ENCODE measurements at regions not wholly inside any gene's neighbourhood (a gene's known extent, or its start where the extent isn't known, plus 50 kb on each side); places are given as distances from the start of the nearest gene placed in this dataset.

DNA sequence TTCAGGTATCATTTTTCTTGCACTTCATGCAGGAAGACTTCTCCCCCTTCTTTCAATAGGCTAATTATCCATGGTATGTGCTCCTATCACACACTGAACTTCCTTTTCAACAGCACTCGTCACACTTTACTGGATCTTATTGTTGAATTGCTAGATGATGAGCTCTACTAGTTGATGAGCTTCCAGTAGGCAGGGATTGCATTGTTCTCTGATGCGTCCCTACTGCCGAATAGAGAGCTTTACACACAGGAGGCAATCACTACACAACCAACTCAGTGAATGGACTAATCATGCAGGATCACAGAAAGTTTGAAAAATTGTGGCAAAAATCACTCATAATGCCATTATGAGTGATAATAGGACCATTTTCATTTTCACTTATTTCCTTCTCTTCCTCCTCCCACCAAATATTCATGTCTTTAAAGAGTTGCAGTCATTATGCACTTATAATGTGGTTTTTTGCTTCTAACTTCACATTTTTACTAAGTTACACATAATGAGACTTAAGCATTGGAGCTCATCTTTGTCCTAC lies 128.1 kb upstream of the ZNF648 start:
- Histone ChIP-seq H3K36me3 (replicated peaks in 1 of 2; ENCODE audit: control insufficient read depth in 1 of 2, insufficient read depth in 2 of 2, low read length in 2 of 2) (no peaks in the 10 kb centered on the region), H3K27ac (ENCODE audit: extremely low read length, insufficient read depth, low read length) (no peak overlapping the region), H3K79me2 (ENCODE audit: insufficient read depth, low read length) (no peaks in the 10 kb centered on the region), H3K4me2 (ENCODE audit: low read depth, low read length) (no peak overlapping the region), H3K27me3 (ENCODE audit: control insufficient read depth in 1 of 2, insufficient read depth in 2 of 2, low read length in 2 of 2) (no peaks in the 10 kb centered on the region), H3K9ac (ENCODE audit: insufficient read depth, low read depth, low read length) (no peak overlapping the region), H3K4me1 (ENCODE audit: insufficient read depth, low read length) (peaks cover 20% of the 10 kb centered on the region), H3K9me3 (ENCODE audit: low read length) (no peaks in the 10 kb centered on the region), H2AFZ (ENCODE audit: low read length) (no peak overlapping the region), H3K4me3 (replicated peaks in 1 of 3; ENCODE audit: insufficient read depth in 1 of 3, low read depth in 2 of 3, low read length in 3 of 3) (no peak overlapping the region), H4K20me1 (ENCODE audit: insufficient read depth, low read length) (no peaks in the 10 kb centered on the region)
- 86% methylated on average over 3 of the region's 3 CpGs for WGBS (ENCODE audit: low lambda C conversion rate)
- CTCF ChIA-PET (ENCODE audit: low intra/inter-chr PET ratio, low total read pairs) = no interaction called here
- POLR2A ChIA-PET = no interaction called here
- intact Hi-C loops (cut with micrococcal nuclease; ENCODE audit: unreplicated experiment) = no loop called here
- DNase-seq (ENCODE audit: low spot score) = no peak
- no peak for FAIRE-seq
- in situ Hi-C loops (cut with HindIII; ENCODE audit: extremely low pct_ligation_motif_present, low pct_unique_long_range_greater_than_20kb) = no loop called here
- ATAC-seq = no peak
- BruUV-seq (replicated peaks) = no TSS peak
- TF ChIP-seq RFX3 (CRISPR knock-in tag; IDR thresholded peaks at IDR 0.05) (no peak), JUNB (CRISPR knock-in tag; IDR thresholded peaks at IDR 0.05; ENCODE audit: borderline replicate concordance) (no peak), ZNF589 (CRISPR knock-in tag; conservative IDR thresholded peaks at IDR 0.05) (no peak), ZNF773 (CRISPR knock-in tag; IDR thresholded peaks at IDR 0.05; ENCODE audit: borderline replicate concordance) (no peak), ZNF557 (CRISPR knock-in tag; IDR thresholded peaks at IDR 0.05) (no peak), CENPX (CRISPR knock-in tag; IDR thresholded peaks at IDR 0.05) (no peak), POGZ (CRISPR knock-in tag; IDR thresholded peaks at IDR 0.05) (no peak), NFKBIZ (CRISPR knock-in tag; IDR thresholded peaks at IDR 0.05) (no peak), ZNF790 (CRISPR knock-in tag; IDR thresholded peaks at IDR 0.05; ENCODE audit: borderline replicate concordance) (no peak)
- TF ChIP-seq, protein P1, sequence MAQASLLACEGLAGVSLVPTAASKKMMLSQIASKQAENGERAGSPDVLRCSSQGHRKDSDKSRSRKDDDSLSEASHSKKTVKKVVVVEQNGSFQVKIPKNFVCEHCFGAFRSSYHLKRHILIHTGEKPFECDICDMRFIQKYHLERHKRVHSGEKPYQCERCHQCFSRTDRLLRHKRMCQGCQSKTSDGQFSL (CRISPR knock-in tag; IDR thresholded peaks at IDR 0.05) = no peak
- TF ChIP-seq, protein P2, sequence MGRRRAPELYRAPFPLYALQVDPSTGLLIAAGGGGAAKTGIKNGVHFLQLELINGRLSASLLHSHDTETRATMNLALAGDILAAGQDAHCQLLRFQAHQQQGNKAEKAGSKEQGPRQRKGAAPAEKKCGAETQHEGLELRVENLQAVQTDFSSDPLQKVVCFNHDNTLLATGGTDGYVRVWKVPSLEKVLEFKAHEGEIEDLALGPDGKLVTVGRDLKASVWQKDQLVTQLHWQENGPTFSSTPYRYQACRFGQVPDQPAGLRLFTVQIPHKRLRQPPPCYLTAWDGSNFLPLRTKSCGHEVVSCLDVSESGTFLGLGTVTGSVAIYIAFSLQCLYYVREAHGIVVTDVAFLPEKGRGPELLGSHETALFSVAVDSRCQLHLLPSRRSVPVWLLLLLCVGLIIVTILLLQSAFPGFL (CRISPR knock-in tag; IDR thresholded peaks at IDR 0.05) = no peak
- TF ChIP-seq, protein P3, sequence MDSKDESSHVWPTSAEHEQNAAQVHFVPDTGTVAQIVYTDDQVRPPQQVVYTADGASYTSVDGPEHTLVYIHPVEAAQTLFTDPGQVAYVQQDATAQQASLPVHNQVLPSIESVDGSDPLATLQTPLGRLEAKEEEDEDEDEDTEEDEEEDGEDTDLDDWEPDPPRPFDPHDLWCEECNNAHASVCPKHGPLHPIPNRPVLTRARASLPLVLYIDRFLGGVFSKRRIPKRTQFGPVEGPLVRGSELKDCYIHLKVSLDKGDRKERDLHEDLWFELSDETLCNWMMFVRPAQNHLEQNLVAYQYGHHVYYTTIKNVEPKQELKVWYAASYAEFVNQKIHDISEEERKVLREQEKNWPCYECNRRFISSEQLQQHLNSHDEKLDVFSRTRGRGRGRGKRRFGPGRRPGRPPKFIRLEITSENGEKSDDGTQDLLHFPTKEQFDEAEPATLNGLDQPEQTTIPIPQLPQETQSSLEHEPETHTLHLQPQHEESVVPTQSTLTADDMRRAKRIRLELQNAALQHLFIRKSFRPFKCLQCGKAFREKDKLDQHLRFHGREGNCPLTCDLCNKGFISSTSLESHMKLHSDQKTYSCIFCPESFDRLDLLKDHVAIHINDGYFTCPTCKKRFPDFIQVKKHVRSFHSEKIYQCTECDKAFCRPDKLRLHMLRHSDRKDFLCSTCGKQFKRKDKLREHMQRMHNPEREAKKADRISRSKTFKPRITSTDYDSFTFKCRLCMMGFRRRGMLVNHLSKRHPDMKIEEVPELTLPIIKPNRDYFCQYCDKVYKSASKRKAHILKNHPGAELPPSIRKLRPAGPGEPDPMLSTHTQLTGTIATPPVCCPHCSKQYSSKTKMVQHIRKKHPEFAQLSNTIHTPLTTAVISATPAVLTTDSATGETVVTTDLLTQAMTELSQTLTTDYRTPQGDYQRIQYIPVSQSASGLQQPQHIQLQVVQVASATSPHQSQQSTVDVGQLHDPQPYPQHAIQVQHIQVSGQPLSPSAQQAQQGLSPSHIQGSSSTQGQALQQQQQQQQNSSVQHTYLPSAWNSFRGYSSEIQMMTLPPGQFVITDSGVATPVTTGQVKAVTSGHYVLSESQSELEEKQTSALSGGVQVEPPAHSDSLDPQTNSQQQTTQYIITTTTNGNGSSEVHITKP (CRISPR knock-in tag; IDR thresholded peaks at IDR 0.05; ENCODE audit: low read depth) = no peak
- TF ChIP-seq, protein P4, sequence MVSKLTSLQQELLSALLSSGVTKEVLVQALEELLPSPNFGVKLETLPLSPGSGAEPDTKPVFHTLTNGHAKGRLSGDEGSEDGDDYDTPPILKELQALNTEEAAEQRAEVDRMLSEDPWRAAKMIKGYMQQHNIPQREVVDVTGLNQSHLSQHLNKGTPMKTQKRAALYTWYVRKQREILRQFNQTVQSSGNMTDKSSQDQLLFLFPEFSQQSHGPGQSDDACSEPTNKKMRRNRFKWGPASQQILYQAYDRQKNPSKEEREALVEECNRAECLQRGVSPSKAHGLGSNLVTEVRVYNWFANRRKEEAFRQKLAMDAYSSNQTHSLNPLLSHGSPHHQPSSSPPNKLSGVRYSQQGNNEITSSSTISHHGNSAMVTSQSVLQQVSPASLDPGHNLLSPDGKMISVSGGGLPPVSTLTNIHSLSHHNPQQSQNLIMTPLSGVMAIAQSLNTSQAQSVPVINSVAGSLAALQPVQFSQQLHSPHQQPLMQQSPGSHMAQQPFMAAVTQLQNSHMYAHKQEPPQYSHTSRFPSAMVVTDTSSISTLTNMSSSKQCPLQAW (CRISPR knock-in tag; IDR thresholded peaks at IDR 0.05) = no peak
- TF ChIP-seq, protein P5, sequence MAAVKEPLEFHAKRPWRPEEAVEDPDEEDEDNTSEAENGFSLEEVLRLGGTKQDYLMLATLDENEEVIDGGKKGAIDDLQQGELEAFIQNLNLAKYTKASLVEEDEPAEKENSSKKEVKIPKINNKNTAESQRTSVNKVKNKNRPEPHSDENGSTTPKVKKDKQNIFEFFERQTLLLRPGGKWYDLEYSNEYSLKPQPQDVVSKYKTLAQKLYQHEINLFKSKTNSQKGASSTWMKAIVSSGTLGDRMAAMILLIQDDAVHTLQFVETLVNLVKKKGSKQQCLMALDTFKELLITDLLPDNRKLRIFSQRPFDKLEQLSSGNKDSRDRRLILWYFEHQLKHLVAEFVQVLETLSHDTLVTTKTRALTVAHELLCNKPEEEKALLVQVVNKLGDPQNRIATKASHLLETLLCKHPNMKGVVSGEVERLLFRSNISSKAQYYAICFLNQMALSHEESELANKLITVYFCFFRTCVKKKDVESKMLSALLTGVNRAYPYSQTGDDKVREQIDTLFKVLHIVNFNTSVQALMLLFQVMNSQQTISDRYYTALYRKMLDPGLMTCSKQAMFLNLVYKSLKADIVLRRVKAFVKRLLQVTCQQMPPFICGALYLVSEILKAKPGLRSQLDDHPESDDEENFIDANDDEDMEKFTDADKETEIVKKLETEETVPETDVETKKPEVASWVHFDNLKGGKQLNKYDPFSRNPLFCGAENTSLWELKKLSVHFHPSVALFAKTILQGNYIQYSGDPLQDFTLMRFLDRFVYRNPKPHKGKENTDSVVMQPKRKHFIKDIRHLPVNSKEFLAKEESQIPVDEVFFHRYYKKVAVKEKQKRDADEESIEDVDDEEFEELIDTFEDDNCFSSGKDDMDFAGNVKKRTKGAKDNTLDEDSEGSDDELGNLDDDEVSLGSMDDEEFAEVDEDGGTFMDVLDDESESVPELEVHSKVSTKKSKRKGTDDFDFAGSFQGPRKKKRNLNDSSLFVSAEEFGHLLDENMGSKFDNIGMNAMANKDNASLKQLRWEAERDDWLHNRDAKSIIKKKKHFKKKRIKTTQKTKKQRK (IDR thresholded peaks at IDR 0.05; ENCODE audit: low read length) = no peak
